Superior temporal gyrus (tissue), 1 donor: ENCODE measurements at regions not wholly inside any gene's neighbourhood (a gene's known extent, or its start where the extent isn't known, plus 50 kb on each side); places are given as distances from the start of the nearest gene placed in this dataset.
"Not testable (repeated sequence)": the region's sequence is repeated elsewhere in the genome, so short reads cannot be mapped to it uniquely, and the experiment has no call there.

Experiments used
- DNase-seq: peaks from one replicate; pipeline ENCODE4 v3.0.0-alpha.2; 2016; ENCODE audit errors: extremely low spot score

- DNase-seq, result no peak
Observed at GRCh38 chr1:232316864-232317263, 313.1 kb downstream of the SIPA1L2 start.

- DNase-seq, result not testable (repeated sequence)
Observed at GRCh38 chr1:232313876-232314275, 316.1 kb downstream of the SIPA1L2 start.

GRCh38 chr1:232310541-232310940, 319.4 kb downstream of the SIPA1L2 start:
- DNase-seq, result no peak

GRCh38 chr1:232308616-232309015, 321.3 kb downstream of the SIPA1L2 start:
- no peak for DNase-seq

GRCh38 chr1:232307296-232308017, 322.5 kb downstream of the SIPA1L2 start:
- DNase-seq, result no peak

- no peak for DNase-seq
Observed at GRCh38 chr1:232306269-232306961, 323.5 kb downstream of the SIPA1L2 start.

- no peak for DNase-seq
Observed at GRCh38 chr1:232305050-232305449, 324.9 kb downstream of the SIPA1L2 start.

GRCh38 chr1:232303222-232303620, 326.7 kb downstream of the SIPA1L2 start:
- DNase-seq, result no peak

- DNase-seq, result no peak
Observed at GRCh38 chr1:232302376-232303221, 327.3 kb downstream of the SIPA1L2 start.

GRCh38 chr1:232301246-232301645, 328.7 kb downstream of the SIPA1L2 start:
- DNase-seq, result no peak

GRCh38 chr1:232300466-232300865, 329.5 kb downstream of the SIPA1L2 start:
- no peak for DNase-seq

GRCh38 chr1:232296461-232296860, 333.5 kb downstream of the SIPA1L2 start:
- DNase-seq, result no peak

GRCh38 chr1:232293361-232293760, 336.6 kb downstream of the SIPA1L2 start:
- no peak for DNase-seq

- DNase-seq, result no peak
Observed at GRCh38 chr1:232292818-232293217, 337.1 kb downstream of the SIPA1L2 start.

- no peak for DNase-seq
Observed at GRCh38 chr1:232292239-232292638, 337.7 kb downstream of the SIPA1L2 start.

- DNase-seq, result no peak
Observed at GRCh38 chr1:232291681-232292080, 338.3 kb downstream of the SIPA1L2 start.

- no peak for DNase-seq
Observed at GRCh38 chr1:232291261-232291660, 338.7 kb downstream of the SIPA1L2 start.

- DNase-seq, result no peak
Observed at GRCh38 chr1:232290570-232290969, 339.4 kb downstream of the SIPA1L2 start.

GRCh38 chr1:232287676-232288569, 342.0 kb downstream of the SIPA1L2 start:
- no peak for DNase-seq

- DNase-seq, result no peak
Observed at GRCh38 chr1:232285138-232285537, 344.8 kb downstream of the SIPA1L2 start.

- no peak for DNase-seq
Observed at GRCh38 chr1:232283864-232284263, 346.1 kb downstream of the SIPA1L2 start.
